Suprapubic skin (tissue), 4 donors: ENCODE measurements at regions not wholly inside any gene's neighbourhood (a gene's known extent, or its start where the extent isn't known, plus 50 kb on each side); places are given as distances from the start of the nearest gene placed in this dataset.

Experiments used
- CTCF ChIP-seq, 2 donors: fragments of 200-600 bp in 1 of 2; fragments of 450-650 bp in 1 of 2; sonication (generic) in 1 of 2; IDR thresholded peaks; one replicate each; pipeline ENCODE4 v1.5.1; 2016 to 2019; ENCODE audit warnings: antibody characterized with exemption in 2 of 2, mild to moderate bottlenecking in 1 of 2, moderate library complexity in 1 of 2
- EP300 ChIP-seq: sonication (generic); formaldehyde crosslinking; IDR thresholded peaks from one replicate; pipeline ENCODE4 v1.6.1; 2017; ENCODE audit warnings: antibody characterized with exemption
- POLR2A ChIP-seq, 2 donors: fragments of 450-650 bp; IDR thresholded peaks; one replicate each; pipeline ENCODE4 v1.6.1; 2017; ENCODE audit warnings: antibody characterized with exemption in 2 of 2, mild to moderate bottlenecking in 2 of 2, moderate library complexity in 2 of 2
- POLR2AphosphoS5 ChIP-seq, 3 donors: sonication (generic); formaldehyde crosslinking; IDR thresholded peaks; one replicate each; pipeline ENCODE4 v1.6.1; 2017; ENCODE audit warnings: antibody characterized with exemption in 3 of 3

- TF ChIP-seq CTCF (IDR thresholded peaks at IDR 0.05) (no peak), POLR2AphosphoS5 (IDR thresholded peaks at IDR 0.05) (no peak), POLR2A (IDR thresholded peaks at IDR 0.05) (no peak), EP300 (no peak)
Observed at GRCh38 chr10:110399965-110400933, 95.5 kb upstream of the SMNDC1 start.
